WTC11 (cell line): ENCODE measurements at regions not wholly inside any gene's neighbourhood (a gene's known extent, or its start where the extent isn't known, plus 50 kb on each side); places are given as distances from the start of the nearest gene placed in this dataset.

Source experiments
- ATAC-seq: fragments of 200-7000 bp; cut with Tn5 transposase; 2 replicates; pipeline ENCODE4 v1.10.0; 2021; ENCODE audit warnings: mild to moderate bottlenecking, moderate library complexity
- CTCF ChIA-PET: fragments of 300-600 bp; sonication (Branson Sonifier 250); formaldehyde crosslinking; loops from one replicate; lab custom pipeline; 2021; ENCODE audit warnings: antibody characterized with exemption; lab: Charles Lee
- POLR2A ChIA-PET: fragments of 350-600 bp; sonication (Branson Sonifier 250); formaldehyde crosslinking; loops from one replicate; lab custom pipeline; 2021; ENCODE audit warnings: antibody characterized with exemption; lab: Charles Lee
- DNase-seq: peaks from one replicate; pipeline ENCODE4 v3.0.0; 2021; ENCODE audit warnings: low spot score
- H3K27ac Mint-ChIP-seq: 2 replicates; pipeline ENCODE4 v1.8.0; 2021; ENCODE audit warnings: mixed read lengths
- H3K27me3 Mint-ChIP-seq: 2 replicates; pipeline ENCODE4 v1.8.0; 2021; ENCODE audit warnings: low read depth, mild to moderate bottlenecking, moderate library complexity, mixed read lengths
- H3K36me3 Mint-ChIP-seq: 2 replicates; pipeline ENCODE4 v1.8.0; 2021; ENCODE audit warnings: mixed read lengths
- H3K4me1 Mint-ChIP-seq: 2 replicates; pipeline ENCODE4 v1.8.0; 2022; ENCODE audit warnings: mixed read lengths
- H3K4me3 Mint-ChIP-seq: 2 replicates; pipeline ENCODE4 v1.8.0; 2021; ENCODE audit warnings: mild to moderate bottlenecking, moderate library complexity, mixed read lengths
- H3K9me3 Mint-ChIP-seq: 2 replicates; pipeline ENCODE4 v1.8.0; 2021; ENCODE audit warnings: mixed read lengths
- CREM ChIP-seq: sonication (generic); formaldehyde crosslinking; IDR thresholded peaks from 2 replicates; pipeline ENCODE4 v1.8.1; 2022; ENCODE audit warnings: mild to moderate bottlenecking, missing genetic modification reagents, moderate library complexity
- EMX1 ChIP-seq: fragments of 250-450 bp; sonication (Bioruptor Pico); IDR thresholded peaks from 2 replicates; pipeline ENCODE4 v1.8.0; 2021; ENCODE audit warnings: mild to moderate bottlenecking
- ESRRA ChIP-seq: sonication (generic); formaldehyde crosslinking; IDR thresholded peaks from 2 replicates; pipeline ENCODE4 v1.8.1; 2022; ENCODE audit warnings: mild to moderate bottlenecking, missing genetic modification reagents, borderline replicate concordance
- FOXJ3 ChIP-seq: sonication (generic); formaldehyde crosslinking; IDR thresholded peaks from 2 replicates; pipeline ENCODE4 v1.9.0; 2021; ENCODE audit warnings: missing genetic modification reagents, mild to moderate bottlenecking, borderline replicate concordance
- GABPB1 ChIP-seq: sonication (generic); formaldehyde crosslinking; IDR thresholded peaks from 2 replicates; pipeline ENCODE4 v1.8.1; 2023; ENCODE audit warnings: mild to moderate bottlenecking, missing genetic modification reagents
- GRHL2 ChIP-seq: fragments of 250-450 bp; sonication (Bioruptor Pico); IDR thresholded peaks from 2 replicates; pipeline ENCODE4 v1.8.0; 2022; ENCODE audit warnings: mild to moderate bottlenecking, moderate library complexity; ENCODE audit not compliant: insufficient replicate concordance, severe bottlenecking
- JAZF1 ChIP-seq: fragments of 250-450 bp; sonication (Bioruptor Pico); IDR thresholded peaks from 2 replicates; pipeline ENCODE4 v1.9.0; 2021; ENCODE audit warnings: moderate library complexity, mild to moderate bottlenecking, inconsistent platforms
- KAT7 ChIP-seq: sonication (generic); formaldehyde crosslinking; IDR thresholded peaks from 2 replicates; pipeline ENCODE4 v1.8.1; 2023; ENCODE audit warnings: missing genetic modification reagents, mild to moderate bottlenecking, borderline replicate concordance
- MXD4 ChIP-seq: fragments of 250-450 bp; sonication (Bioruptor Pico); IDR thresholded peaks from 2 replicates; pipeline ENCODE4 v1.8.0; 2021; ENCODE audit warnings: mild to moderate bottlenecking, moderate library complexity, borderline replicate concordance
- NFATC4 ChIP-seq: fragments of 250-450 bp; sonication (Bioruptor Pico); IDR thresholded peaks from 2 replicates; pipeline ENCODE4 v1.9.0; 2021; ENCODE audit warnings: mild to moderate bottlenecking
- NR1H2 ChIP-seq: sonication (generic); formaldehyde crosslinking; IDR thresholded peaks from 2 replicates; pipeline ENCODE4 v1.9.0; 2021; ENCODE audit warnings: mild to moderate bottlenecking, moderate library complexity, missing genetic modification reagents
- NR3C1 ChIP-seq: sonication (generic); formaldehyde crosslinking; conservative IDR thresholded peaks from 2 replicates; pipeline ENCODE4 v1.8.1; 2023; ENCODE audit warnings: low read depth, mild to moderate bottlenecking, missing genetic modification reagents
- RORB ChIP-seq: fragments of 250-450 bp; sonication (Bioruptor Pico); IDR thresholded peaks from 2 replicates; pipeline ENCODE4 v1.9.0; 2021; ENCODE audit warnings: mild to moderate bottlenecking
- SP1 ChIP-seq: sonication (generic); formaldehyde crosslinking; conservative IDR thresholded peaks from 2 replicates; pipeline ENCODE4 v1.8.1; 2022; ENCODE audit warnings: missing genetic modification reagents
- TEAD1 ChIP-seq: sonication (generic); formaldehyde crosslinking; IDR thresholded peaks from 2 replicates; pipeline ENCODE4 v1.8.0; 2022; ENCODE audit warnings: mild to moderate bottlenecking, missing genetic modification reagents
- ZNF219 ChIP-seq: sonication (generic); formaldehyde crosslinking; IDR thresholded peaks from 2 replicates; pipeline ENCODE4 v1.8.0; 2023; ENCODE audit warnings: missing genetic modification reagents, mild to moderate bottlenecking, borderline replicate concordance
- ZNF396 ChIP-seq: fragments of 250-450 bp; sonication (Bioruptor Pico); IDR thresholded peaks from 2 replicates; pipeline ENCODE4 v1.8.0; 2021; ENCODE audit warnings: mild to moderate bottlenecking, moderate library complexity, borderline replicate concordance
- ZNF423 ChIP-seq: fragments of 250-450 bp; sonication (Bioruptor Pico); IDR thresholded peaks from 2 replicates; pipeline ENCODE4 v2.1.2; 2022; ENCODE audit warnings: mild to moderate bottlenecking, moderate library complexity
- ZNF671 ChIP-seq: fragments of 250-450 bp; sonication (Bioruptor Pico); IDR thresholded peaks from 2 replicates; pipeline ENCODE4 v1.8.0; 2021; ENCODE audit warnings: mild to moderate bottlenecking
- TF ChIP-seq, protein P1 (sequence below): fragments of 250-450 bp; sonication (Bioruptor Pico); IDR thresholded peaks from 2 replicates; pipeline ENCODE4 v2.1.2; 2022; ENCODE audit warnings: mild to moderate bottlenecking, moderate library complexity
- TF ChIP-seq, protein P2 (sequence below): sonication (generic); formaldehyde crosslinking; IDR thresholded peaks from 2 replicates; pipeline ENCODE4 v1.8.0; 2023; ENCODE audit warnings: mild to moderate bottlenecking, missing genetic modification reagents
- TF ChIP-seq, protein P3 (sequence below): sonication (generic); formaldehyde crosslinking; IDR thresholded peaks from 2 replicates; pipeline ENCODE4 v1.8.0; 2022; ENCODE audit warnings: mild to moderate bottlenecking, missing genetic modification reagents
- TF ChIP-seq, protein P4 (sequence below): sonication (generic); formaldehyde crosslinking; IDR thresholded peaks from 2 replicates; pipeline ENCODE4 v1.8.1; 2023; ENCODE audit warnings: mild to moderate bottlenecking, missing genetic modification reagents, borderline replicate concordance
- TF ChIP-seq, protein P5 (sequence below): sonication (generic); formaldehyde crosslinking; IDR thresholded peaks from 2 replicates; pipeline ENCODE4 v1.8.1; 2023; ENCODE audit warnings: mild to moderate bottlenecking, moderate library complexity, missing genetic modification reagents
- TF ChIP-seq, protein P6 (sequence below): sonication (generic); formaldehyde crosslinking; IDR thresholded peaks from 2 replicates; pipeline ENCODE4 v1.8.1; 2022; ENCODE audit warnings: low read depth, missing genetic modification reagents, borderline replicate concordance

DNA sequence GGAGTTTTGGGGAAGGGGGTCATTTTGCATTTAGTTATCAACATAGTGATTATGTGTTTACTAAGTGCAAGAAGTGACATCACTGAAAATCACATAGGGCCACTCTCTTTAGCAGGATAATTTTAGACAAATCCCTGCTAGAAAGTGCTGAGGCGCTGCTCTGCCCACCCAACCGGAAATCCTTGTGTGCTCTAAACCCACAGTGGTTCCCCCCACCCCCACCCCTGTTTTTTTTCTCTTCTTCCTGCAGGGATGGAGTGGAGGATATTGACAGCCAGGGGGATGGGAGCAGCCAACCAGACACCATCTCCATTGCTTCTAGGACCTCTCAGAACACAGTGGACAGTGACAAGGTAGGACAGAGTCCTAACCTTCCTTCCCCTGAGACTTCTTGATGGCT, 234.2 kb upstream of the UMPS start:
- peaks cover 5% of the 10 kb centered on the region; the same call in 1 of the 2 replicates for H3K9me3 Mint-ChIP-seq
- ChIA-PET POLR2A (no interaction called here), CTCF (interaction anchor here (1.0 kb wide), 1 partner anchor 28 kb away, joined by 6 read pairs; no protein-coding TSS in a partner anchor)
- ATAC-seq (no peak), DNase-seq (no peak)
- TF ChIP-seq JAZF1 (CRISPR knock-in tag) = no peak
- TF ChIP-seq SP1 (CRISPR knock-in tag) = no peak
- TF ChIP-seq, protein P1, sequence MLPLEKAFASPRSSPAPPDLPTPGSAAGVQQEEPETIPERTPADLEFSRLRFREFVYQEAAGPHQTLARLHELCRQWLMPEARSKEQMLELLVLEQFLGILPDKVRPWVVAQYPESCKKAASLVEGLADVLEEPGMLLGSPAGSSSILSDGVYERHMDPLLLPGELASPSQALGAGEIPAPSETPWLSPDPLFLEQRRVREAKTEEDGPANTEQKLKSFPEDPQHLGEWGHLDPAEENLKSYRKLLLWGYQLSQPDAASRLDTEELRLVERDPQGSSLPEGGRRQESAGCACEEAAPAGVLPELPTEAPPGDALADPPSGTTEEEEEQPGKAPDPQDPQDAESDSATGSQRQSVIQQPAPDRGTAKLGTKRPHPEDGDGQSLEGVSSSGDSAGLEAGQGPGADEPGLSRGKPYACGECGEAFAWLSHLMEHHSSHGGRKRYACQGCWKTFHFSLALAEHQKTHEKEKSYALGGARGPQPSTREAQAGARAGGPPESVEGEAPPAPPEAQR (CRISPR knock-in tag) = no peak
- TF ChIP-seq, protein P2, sequence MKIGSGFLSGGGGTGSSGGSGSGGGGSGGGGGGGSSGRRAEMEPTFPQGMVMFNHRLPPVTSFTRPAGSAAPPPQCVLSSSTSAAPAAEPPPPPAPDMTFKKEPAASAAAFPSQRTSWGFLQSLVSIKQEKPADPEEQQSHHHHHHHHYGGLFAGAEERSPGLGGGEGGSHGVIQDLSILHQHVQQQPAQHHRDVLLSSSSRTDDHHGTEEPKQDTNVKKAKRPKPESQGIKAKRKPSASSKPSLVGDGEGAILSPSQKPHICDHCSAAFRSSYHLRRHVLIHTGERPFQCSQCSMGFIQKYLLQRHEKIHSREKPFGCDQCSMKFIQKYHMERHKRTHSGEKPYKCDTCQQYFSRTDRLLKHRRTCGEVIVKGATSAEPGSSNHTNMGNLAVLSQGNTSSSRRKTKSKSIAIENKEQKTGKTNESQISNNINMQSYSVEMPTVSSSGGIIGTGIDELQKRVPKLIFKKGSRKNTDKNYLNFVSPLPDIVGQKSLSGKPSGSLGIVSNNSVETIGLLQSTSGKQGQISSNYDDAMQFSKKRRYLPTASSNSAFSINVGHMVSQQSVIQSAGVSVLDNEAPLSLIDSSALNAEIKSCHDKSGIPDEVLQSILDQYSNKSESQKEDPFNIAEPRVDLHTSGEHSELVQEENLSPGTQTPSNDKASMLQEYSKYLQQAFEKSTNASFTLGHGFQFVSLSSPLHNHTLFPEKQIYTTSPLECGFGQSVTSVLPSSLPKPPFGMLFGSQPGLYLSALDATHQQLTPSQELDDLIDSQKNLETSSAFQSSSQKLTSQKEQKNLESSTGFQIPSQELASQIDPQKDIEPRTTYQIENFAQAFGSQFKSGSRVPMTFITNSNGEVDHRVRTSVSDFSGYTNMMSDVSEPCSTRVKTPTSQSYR (CRISPR knock-in tag) = no peak
- TF ChIP-seq, protein P3, sequence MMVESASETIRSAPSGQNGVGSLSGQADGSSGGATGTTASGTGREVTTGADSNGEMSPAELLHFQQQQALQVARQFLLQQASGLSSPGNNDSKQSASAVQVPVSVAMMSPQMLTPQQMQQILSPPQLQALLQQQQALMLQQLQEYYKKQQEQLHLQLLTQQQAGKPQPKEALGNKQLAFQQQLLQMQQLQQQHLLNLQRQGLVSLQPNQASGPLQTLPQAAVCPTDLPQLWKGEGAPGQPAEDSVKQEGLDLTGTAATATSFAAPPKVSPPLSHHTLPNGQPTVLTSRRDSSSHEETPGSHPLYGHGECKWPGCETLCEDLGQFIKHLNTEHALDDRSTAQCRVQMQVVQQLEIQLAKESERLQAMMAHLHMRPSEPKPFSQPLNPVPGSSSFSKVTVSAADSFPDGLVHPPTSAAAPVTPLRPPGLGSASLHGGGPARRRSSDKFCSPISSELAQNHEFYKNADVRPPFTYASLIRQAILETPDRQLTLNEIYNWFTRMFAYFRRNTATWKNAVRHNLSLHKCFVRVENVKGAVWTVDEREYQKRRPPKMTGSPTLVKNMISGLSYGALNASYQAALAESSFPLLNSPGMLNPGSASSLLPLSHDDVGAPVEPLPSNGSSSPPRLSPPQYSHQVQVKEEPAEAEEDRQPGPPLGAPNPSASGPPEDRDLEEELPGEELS (CRISPR knock-in tag) = no peak
- TF ChIP-seq ZNF671 (CRISPR knock-in tag) = no peak
- TF ChIP-seq GRHL2 = no peak
- no peak for TF ChIP-seq ESRRA (CRISPR knock-in tag)
- TF ChIP-seq RORB (CRISPR knock-in tag) = no peak
- TF ChIP-seq NR1H2 (CRISPR knock-in tag) = no peak
- no peak for TF ChIP-seq ZNF219 (CRISPR knock-in tag)
- TF ChIP-seq ZNF423 (CRISPR knock-in tag) = no peak
- TF ChIP-seq FOXJ3 (CRISPR knock-in tag) = no peak
- no peaks in the 10 kb centered on the region for H3K27me3 Mint-ChIP-seq
- H3K4me3 Mint-ChIP-seq = no peak overlapping the region
- H3K36me3 Mint-ChIP-seq = no peaks in the 10 kb centered on the region
- H3K27ac Mint-ChIP-seq = no peak overlapping the region
- peaks cover 12% of the 10 kb centered on the region for H3K4me1 Mint-ChIP-seq

DNA sequence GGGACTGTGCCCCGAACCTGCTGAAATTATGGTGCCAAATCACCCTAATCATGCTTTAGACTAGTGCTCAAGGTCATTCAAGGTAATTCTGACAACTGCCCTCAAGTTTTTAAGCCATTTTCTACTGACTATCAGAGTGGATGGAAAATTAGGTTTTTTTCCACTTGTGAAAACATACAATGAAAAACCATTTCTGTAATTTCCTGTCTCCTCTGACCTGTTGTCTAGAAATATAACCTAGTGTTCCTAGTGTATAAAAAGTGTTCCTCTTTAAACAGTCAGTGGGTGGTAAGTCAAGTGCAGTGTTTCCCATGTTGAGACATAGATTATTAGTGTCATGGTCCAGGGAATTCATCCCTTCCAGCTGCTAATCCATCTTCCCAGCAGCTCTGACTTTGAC, 232.8 kb upstream of the UMPS start:
- no peak overlapping the region for H3K4me3 Mint-ChIP-seq
- H3K9me3 Mint-ChIP-seq = peaks cover 5% of the 10 kb centered on the region; the same call in 1 of the 2 replicates
- CTCF ChIA-PET = no interaction called here
- DNase-seq (no peak), ATAC-seq (no peak)
- no peaks in the 10 kb centered on the region for H3K36me3 Mint-ChIP-seq
- H3K27me3 Mint-ChIP-seq = no peaks in the 10 kb centered on the region
- H3K4me1 Mint-ChIP-seq = peaks cover 12% of the 10 kb centered on the region
- H3K27ac Mint-ChIP-seq = no peak overlapping the region
- POLR2A ChIA-PET = no interaction called here
- TF ChIP-seq NR3C1 (CRISPR knock-in tag) = no peak
- no peak for TF ChIP-seq MXD4 (CRISPR knock-in tag)
- TF ChIP-seq, protein P4, sequence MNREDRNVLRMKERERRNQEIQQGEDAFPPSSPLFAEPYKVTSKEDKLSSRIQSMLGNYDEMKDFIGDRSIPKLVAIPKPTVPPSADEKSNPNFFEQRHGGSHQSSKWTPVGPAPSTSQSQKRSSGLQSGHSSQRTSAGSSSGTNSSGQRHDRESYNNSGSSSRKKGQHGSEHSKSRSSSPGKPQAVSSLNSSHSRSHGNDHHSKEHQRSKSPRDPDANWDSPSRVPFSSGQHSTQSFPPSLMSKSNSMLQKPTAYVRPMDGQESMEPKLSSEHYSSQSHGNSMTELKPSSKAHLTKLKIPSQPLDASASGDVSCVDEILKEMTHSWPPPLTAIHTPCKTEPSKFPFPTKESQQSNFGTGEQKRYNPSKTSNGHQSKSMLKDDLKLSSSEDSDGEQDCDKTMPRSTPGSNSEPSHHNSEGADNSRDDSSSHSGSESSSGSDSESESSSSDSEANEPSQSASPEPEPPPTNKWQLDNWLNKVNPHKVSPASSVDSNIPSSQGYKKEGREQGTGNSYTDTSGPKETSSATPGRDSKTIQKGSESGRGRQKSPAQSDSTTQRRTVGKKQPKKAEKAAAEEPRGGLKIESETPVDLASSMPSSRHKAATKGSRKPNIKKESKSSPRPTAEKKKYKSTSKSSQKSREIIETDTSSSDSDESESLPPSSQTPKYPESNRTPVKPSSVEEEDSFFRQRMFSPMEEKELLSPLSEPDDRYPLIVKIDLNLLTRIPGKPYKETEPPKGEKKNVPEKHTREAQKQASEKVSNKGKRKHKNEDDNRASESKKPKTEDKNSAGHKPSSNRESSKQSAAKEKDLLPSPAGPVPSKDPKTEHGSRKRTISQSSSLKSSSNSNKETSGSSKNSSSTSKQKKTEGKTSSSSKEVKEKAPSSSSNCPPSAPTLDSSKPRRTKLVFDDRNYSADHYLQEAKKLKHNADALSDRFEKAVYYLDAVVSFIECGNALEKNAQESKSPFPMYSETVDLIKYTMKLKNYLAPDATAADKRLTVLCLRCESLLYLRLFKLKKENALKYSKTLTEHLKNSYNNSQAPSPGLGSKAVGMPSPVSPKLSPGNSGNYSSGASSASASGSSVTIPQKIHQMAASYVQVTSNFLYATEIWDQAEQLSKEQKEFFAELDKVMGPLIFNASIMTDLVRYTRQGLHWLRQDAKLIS = no peak
- TF ChIP-seq EMX1 (CRISPR knock-in tag) = no peak
- no peak for TF ChIP-seq ZNF396 (CRISPR knock-in tag)
- TF ChIP-seq TEAD1 (CRISPR knock-in tag) = no peak
- no peak for TF ChIP-seq GABPB1 (CRISPR knock-in tag)
- no peak for TF ChIP-seq NFATC4 (CRISPR knock-in tag)
- TF ChIP-seq, protein P5, sequence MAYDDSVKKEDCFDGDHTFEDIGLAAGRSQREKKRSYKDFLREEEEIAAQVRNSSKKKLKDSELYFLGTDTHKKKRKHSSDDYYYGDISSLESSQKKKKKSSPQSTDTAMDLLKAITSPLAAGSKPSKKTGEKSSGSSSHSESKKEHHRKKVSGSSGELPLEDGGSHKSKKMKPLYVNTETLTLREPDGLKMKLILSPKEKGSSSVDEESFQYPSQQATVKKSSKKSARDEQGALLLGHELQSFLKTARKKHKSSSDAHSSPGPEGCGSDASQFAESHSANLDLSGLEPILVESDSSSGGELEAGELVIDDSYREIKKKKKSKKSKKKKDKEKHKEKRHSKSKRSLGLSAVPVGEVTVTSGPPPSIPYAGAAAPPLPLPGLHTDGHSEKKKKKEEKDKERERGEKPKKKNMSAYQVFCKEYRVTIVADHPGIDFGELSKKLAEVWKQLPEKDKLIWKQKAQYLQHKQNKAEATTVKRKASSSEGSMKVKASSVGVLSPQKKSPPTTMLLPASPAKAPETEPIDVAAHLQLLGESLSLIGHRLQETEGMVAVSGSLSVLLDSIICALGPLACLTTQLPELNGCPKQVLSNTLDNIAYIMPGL (CRISPR knock-in tag) = no peak
- no peak for TF ChIP-seq KAT7 (CRISPR knock-in tag)
- no peak for TF ChIP-seq CREM (CRISPR knock-in tag)
- TF ChIP-seq, protein P6, sequence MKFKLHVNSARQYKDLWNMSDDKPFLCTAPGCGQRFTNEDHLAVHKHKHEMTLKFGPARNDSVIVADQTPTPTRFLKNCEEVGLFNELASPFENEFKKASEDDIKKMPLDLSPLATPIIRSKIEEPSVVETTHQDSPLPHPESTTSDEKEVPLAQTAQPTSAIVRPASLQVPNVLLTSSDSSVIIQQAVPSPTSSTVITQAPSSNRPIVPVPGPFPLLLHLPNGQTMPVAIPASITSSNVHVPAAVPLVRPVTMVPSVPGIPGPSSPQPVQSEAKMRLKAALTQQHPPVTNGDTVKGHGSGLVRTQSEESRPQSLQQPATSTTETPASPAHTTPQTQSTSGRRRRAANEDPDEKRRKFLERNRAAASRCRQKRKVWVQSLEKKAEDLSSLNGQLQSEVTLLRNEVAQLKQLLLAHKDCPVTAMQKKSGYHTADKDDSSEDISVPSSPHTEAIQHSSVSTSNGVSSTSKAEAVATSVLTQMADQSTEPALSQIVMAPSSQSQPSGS = no peak
